ENCODE measurements at regions not wholly inside any gene's neighbourhood (a gene's known extent, or its start where the extent isn't known, plus 50 kb on each side); places are given as distances from the start of the nearest gene placed in this dataset.

DNA sequence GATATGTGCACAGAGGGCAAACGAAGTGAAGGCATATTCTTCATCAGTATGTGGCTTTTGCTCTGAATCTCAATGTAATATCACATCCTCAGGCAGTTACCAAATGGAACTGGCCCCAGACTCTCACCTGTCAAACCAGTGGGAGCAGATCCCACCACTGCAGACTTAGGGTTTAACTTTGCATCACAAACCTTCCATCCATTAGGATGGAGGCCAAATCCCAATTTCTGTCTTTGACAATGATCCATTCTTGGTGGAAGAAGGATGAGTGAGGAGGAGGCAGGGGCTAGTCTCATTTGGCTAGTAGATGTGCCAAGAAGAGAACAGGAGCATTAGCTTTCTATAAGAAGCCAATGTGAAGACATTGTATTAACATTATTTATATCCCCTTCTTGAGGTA is 413.5 kb upstream of the SPRY2 start (continued):
- no peak for TF ChIP-seq ZNF331 (CRISPR knock-in tag; IDR thresholded peaks at IDR 0.05; ENCODE audit: low read depth)
- TF ChIP-seq EZH2phosphoT487 (IDR thresholded peaks at IDR 0.05; ENCODE audit: unreplicated experiment), result no peak
- TF ChIP-seq, protein P1, sequence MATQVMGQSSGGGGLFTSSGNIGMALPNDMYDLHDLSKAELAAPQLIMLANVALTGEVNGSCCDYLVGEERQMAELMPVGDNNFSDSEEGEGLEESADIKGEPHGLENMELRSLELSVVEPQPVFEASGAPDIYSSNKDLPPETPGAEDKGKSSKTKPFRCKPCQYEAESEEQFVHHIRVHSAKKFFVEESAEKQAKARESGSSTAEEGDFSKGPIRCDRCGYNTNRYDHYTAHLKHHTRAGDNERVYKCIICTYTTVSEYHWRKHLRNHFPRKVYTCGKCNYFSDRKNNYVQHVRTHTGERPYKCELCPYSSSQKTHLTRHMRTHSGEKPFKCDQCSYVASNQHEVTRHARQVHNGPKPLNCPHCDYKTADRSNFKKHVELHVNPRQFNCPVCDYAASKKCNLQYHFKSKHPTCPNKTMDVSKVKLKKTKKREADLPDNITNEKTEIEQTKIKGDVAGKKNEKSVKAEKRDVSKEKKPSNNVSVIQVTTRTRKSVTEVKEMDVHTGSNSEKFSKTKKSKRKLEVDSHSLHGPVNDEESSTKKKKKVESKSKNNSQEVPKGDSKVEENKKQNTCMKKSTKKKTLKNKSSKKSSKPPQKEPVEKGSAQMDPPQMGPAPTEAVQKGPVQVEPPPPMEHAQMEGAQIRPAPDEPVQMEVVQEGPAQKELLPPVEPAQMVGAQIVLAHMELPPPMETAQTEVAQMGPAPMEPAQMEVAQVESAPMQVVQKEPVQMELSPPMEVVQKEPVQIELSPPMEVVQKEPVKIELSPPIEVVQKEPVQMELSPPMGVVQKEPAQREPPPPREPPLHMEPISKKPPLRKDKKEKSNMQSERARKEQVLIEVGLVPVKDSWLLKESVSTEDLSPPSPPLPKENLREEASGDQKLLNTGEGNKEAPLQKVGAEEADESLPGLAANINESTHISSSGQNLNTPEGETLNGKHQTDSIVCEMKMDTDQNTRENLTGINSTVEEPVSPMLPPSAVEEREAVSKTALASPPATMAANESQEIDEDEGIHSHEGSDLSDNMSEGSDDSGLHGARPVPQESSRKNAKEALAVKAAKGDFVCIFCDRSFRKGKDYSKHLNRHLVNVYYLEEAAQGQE (IDR thresholded peaks at IDR 0.05; ENCODE audit: unreplicated experiment), result no peak
- TF ChIP-seq, protein P2, sequence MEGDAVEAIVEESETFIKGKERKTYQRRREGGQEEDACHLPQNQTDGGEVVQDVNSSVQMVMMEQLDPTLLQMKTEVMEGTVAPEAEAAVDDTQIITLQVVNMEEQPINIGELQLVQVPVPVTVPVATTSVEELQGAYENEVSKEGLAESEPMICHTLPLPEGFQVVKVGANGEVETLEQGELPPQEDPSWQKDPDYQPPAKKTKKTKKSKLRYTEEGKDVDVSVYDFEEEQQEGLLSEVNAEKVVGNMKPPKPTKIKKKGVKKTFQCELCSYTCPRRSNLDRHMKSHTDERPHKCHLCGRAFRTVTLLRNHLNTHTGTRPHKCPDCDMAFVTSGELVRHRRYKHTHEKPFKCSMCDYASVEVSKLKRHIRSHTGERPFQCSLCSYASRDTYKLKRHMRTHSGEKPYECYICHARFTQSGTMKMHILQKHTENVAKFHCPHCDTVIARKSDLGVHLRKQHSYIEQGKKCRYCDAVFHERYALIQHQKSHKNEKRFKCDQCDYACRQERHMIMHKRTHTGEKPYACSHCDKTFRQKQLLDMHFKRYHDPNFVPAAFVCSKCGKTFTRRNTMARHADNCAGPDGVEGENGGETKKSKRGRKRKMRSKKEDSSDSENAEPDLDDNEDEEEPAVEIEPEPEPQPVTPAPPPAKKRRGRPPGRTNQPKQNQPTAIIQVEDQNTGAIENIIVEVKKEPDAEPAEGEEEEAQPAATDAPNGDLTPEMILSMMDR (conservative IDR thresholded peaks at IDR 0.05; ENCODE audit: low read depth in 2 of 2), result no peak
- no peak for TF ChIP-seq NANOG (IDR thresholded peaks at IDR 0.05; ENCODE audit: borderline replicate concordance)

DNA sequence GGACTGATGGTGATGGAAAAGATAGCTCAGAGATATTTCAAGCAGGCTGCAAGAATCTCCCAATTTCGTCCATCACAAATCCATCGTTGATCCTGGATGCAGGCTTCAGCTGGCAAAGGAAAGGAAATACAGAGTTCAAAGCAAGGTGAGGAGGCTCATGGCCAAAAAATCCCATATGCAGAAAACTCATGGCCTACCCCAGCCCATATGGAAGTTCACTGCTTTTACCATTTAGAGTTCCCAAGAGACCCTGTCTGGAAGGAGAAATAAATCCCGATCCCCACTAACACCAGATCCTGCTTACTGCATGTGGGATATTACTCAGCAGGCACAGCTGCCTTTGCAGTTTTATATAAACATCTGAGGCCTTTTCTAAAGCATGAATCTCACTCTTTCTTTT is 412.9 kb upstream of the SPRY2 start:
- Mint-ChIP-seq H3K27ac (no peak overlapping the region), H3K4me1 (no peaks in the 10 kb centered on the region; the same call in 2 of the 3 replicates), H3K36me3 (ENCODE audit: low read depth) (no peaks in the 10 kb centered on the region)

More for the DNA sequence above, 412.9 kb upstream of the SPRY2 start:
- Mint-ChIP-seq H3K27me3 (ENCODE audit: insufficient read depth, low read depth, poor library complexity) (no peaks in the 10 kb centered on the region), H3K9me3 (no peaks in the 10 kb centered on the region), H3K4me3 (no peak overlapping the region)
- DNase-seq (ENCODE audit: low spot score) (no peak), ATAC-seq (no peak)
- no peak overlapping the region for H3K4me3 ChIP-seq
- H3K4me1 ChIP-seq (ENCODE audit: insufficient read depth), result no peaks in the 10 kb centered on the region
- no peak overlapping the region for H3K4me2 ChIP-seq
- H3F3A ChIP-seq (replicated peaks; ENCODE audit: low read depth), result no peaks in the 10 kb centered on the region
- no peaks in the 10 kb centered on the region for H3K79me2 ChIP-seq (replicated peaks; ENCODE audit: insufficient read depth)
- no peak overlapping the region for H2AFZ ChIP-seq
- H3K9me2 ChIP-seq (ENCODE audit: insufficient read depth), result no peaks in the 10 kb centered on the region
- H3K27ac ChIP-seq (ENCODE audit: low read depth), result no peak overlapping the region
- TF ChIP-seq JUNB (IDR thresholded peaks at IDR 0.05; ENCODE audit: unreplicated experiment) (no peak), STAT1 (IDR thresholded peaks at IDR 0.05; ENCODE audit: unreplicated experiment) (no peak)
- TF ChIP-seq, protein P1 (IDR thresholded peaks at IDR 0.05; ENCODE audit: unreplicated experiment), result no peak
- no peaks in the 10 kb centered on the region for H4K20me1 ChIP-seq (replicated peaks; ENCODE audit: insufficient read depth)
- H3K27me3 ChIP-seq (ENCODE audit: insufficient read depth), result no peaks in the 10 kb centered on the region
- H3K36me3 ChIP-seq (ENCODE audit: insufficient read depth), result no peaks in the 10 kb centered on the region
